Vagina (tissue), 2 donors: ENCODE measurements at regions not wholly inside any gene's neighbourhood (a gene's known extent, or its start where the extent isn't known, plus 50 kb on each side); places are given as distances from the start of the nearest gene placed in this dataset.
"Not testable (repeated sequence)": the region's sequence is repeated elsewhere in the genome, so short reads cannot be mapped to it uniquely, and the experiment has no call there.

Experiments used
- DNase-seq, 2 donors: peaks; one replicate each; pipeline ENCODE4 v3.0.0-alpha.2; 2017; ENCODE audit errors: extremely low spot score in 2 of 2
- H3K27ac ChIP-seq: fragments of 200-600 bp; sonication (generic); one replicate; pipeline ENCODE4 v1.5.1; 2019
- H3K27me3 ChIP-seq: fragments of 200-600 bp; sonication (generic); one replicate; pipeline ENCODE4 v1.5.1; 2019
- H3K36me3 ChIP-seq, 2 donors: fragments of 200-600 bp; sonication (generic); one replicate each; pipeline ENCODE4 v1.5.1; 2017 to 2019
- H3K4me1 ChIP-seq: fragments of 200-600 bp; sonication (generic); one replicate; pipeline ENCODE4 v1.5.1; 2019
- H3K4me3 ChIP-seq, 2 donors: fragments of 200-600 bp; sonication (generic); 1 replicate in 1 of 2; 2 replicates in 1 of 2; pipeline ENCODE4 v1.5.1; 2016 to 2019
- H3K9me3 ChIP-seq: fragments of 200-600 bp; sonication (generic); one replicate; pipeline ENCODE4 v1.5.1; 2019
- CTCF ChIP-seq, 3 experiments: fragments of 450-650 bp in 2 of 3; fragments of 200-600 bp in 1 of 3; sonication (generic) in 1 of 3; IDR thresholded peaks; one replicate each; pipeline ENCODE4 v1.5.1; 2017 to 2019; ENCODE audit warnings: antibody characterized with exemption in 3 of 3, mild to moderate bottlenecking in 2 of 3, moderate library complexity in 2 of 3
- POLR2A ChIP-seq, 2 donors: fragments of 450-650 bp; IDR thresholded peaks; one replicate each; pipeline ENCODE4 v1.6.1; 2017; ENCODE audit warnings: antibody characterized with exemption in 2 of 2, mild to moderate bottlenecking in 2 of 2, moderate library complexity in 2 of 2
- POLR2AphosphoS5 ChIP-seq, 2 donors: sonication (generic); formaldehyde crosslinking; IDR thresholded peaks; one replicate each; pipeline ENCODE4 v1.9.0; 2017; ENCODE audit warnings: antibody characterized with exemption in 2 of 2, mild to moderate bottlenecking in 2 of 2, low read depth in 1 of 2; ENCODE audit not compliant: insufficient read depth in 1 of 2
- intact Hi-C: fragments of 100-400 bp; cut with DNase I; formaldehyde crosslinking; loops from one replicate; pipeline ENCODE4 v1.15.1; 2023

GRCh38 chr5:56759521-56760216 is 55.7 kb upstream of the MAP3K1 start:
- no peak overlapping the region for H3K27ac ChIP-seq

GRCh38 chr5:56757077-56757476 is 58.3 kb upstream of the MAP3K1 start:
- H3K4me3 ChIP-seq = no peak overlapping the region
- no peak overlapping the region for H3K27ac ChIP-seq
- no peaks in the 10 kb centered on the region for H3K9me3 ChIP-seq
- no peaks in the 10 kb centered on the region for H3K4me1 ChIP-seq
- DNase-seq = no peak
- no peaks in the 10 kb centered on the region for H3K27me3 ChIP-seq
- no peaks in the 10 kb centered on the region for H3K36me3 ChIP-seq
- intact Hi-C loops = no loop called here
- TF ChIP-seq POLR2AphosphoS5 (IDR thresholded peaks at IDR 0.05; ENCODE audit: insufficient read depth in 1 of 2, low read depth in 1 of 2) (no peak), POLR2A (IDR thresholded peaks at IDR 0.05) (no peak), CTCF (IDR thresholded peaks at IDR 0.05) (no peak)

More at GRCh38 chr5:56759521-56760216, 55.7 kb upstream of the MAP3K1 start:
- TF ChIP-seq CTCF (IDR thresholded peaks at IDR 0.05) (no peak), POLR2AphosphoS5 (IDR thresholded peaks at IDR 0.05; ENCODE audit: insufficient read depth in 1 of 2, low read depth in 1 of 2) (no peak), POLR2A (IDR thresholded peaks at IDR 0.05) (no peak)
- H3K4me3 ChIP-seq = no peak overlapping the region
- no peaks in the 10 kb centered on the region for H3K27me3 ChIP-seq
- no peaks in the 10 kb centered on the region for H3K4me1 ChIP-seq
- H3K36me3 ChIP-seq = no peaks in the 10 kb centered on the region
- H3K9me3 ChIP-seq = no peaks in the 10 kb centered on the region
- no peak for DNase-seq
- intact Hi-C loops = no loop called here

DNA sequence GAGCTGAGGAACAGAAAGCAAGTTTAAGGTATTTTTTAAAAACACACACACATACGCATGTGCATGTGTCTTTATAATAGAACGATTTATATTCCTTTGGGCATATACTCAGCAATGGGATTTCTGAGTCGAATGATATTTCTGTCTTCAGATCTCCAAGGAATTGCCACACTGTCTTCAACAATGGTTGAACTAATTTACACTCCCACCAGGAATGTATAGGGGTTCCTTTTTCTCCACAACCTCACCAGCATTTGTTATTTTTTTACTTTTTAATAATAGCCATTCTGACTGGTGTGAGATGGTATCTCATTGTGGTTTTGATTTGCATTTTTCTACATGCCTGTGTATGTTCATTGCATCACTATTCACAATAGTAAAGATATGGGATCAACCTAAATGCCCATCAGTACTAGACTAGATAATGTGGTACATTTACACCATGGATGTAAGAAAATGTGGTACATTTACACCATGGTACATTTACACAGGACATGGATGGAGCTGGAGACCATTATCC is 60.3 kb upstream of the MAP3K1 start:
- Histone ChIP-seq H3K27ac (no peak overlapping the region), H3K36me3 (no peaks in the 10 kb centered on the region), H3K4me3 (no peak overlapping the region), H3K9me3 (no peaks in the 10 kb centered on the region), H3K4me1 (no peaks in the 10 kb centered on the region), H3K27me3 (no peaks in the 10 kb centered on the region)
- no peak for DNase-seq
- TF ChIP-seq POLR2AphosphoS5 (IDR thresholded peaks at IDR 0.05; ENCODE audit: insufficient read depth in 1 of 2, low read depth in 1 of 2) (no peak), POLR2A (IDR thresholded peaks at IDR 0.05) (no peak), CTCF (IDR thresholded peaks at IDR 0.05) (no peak)
- intact Hi-C loops = no loop called here

GRCh38 chr5:56753588-56753987 is 61.8 kb upstream of the MAP3K1 start:
- intact Hi-C loops, H3K4me3 ChIP-seq, H3K27ac ChIP-seq, H3K27me3 ChIP-seq, H3K9me3 ChIP-seq, H3K4me1 ChIP-seq, DNase-seq, H3K36me3 ChIP-seq: not testable (repeated sequence)

GRCh38 chr5:56751572-56752313 is 63.6 kb upstream of the MAP3K1 start:
- Histone ChIP-seq H3K27me3 (no peaks in the 10 kb centered on the region), H3K27ac (no peak overlapping the region), H3K36me3 (no peaks in the 10 kb centered on the region), H3K4me1 (no peaks in the 10 kb centered on the region), H3K9me3 (no peaks in the 10 kb centered on the region), H3K4me3 (no peak overlapping the region)
- no peak for DNase-seq
- intact Hi-C loops = no loop called here
- TF ChIP-seq POLR2A (IDR thresholded peaks at IDR 0.05) (no peak), CTCF (IDR thresholded peaks at IDR 0.05) (no peak), POLR2AphosphoS5 (IDR thresholded peaks at IDR 0.05; ENCODE audit: insufficient read depth in 1 of 2, low read depth in 1 of 2) (no peak)
